Activated gamma-delta T cell treated with anti-CD3 and anti-CD28 coated beads, Interleukin-2, amount 50 U/mL, for 16 hours (primary cell): ENCODE measurements at regions not wholly inside any gene's neighbourhood (a gene's known extent, or its start where the extent isn't known, plus 50 kb on each side); places are given as distances from the start of the nearest gene placed in this dataset.

Experiments used
- DNase-seq: peaks from one replicate; pipeline ENCODE4 v3.0.0-alpha.2; 2020; ENCODE audit warnings: low read depth

- no peak for DNase-seq
Measured at GRCh38 chr1:244265507-244265906, 186.2 kb downstream of the ADSS2 start.

- DNase-seq, result no peak
Measured at GRCh38 chr1:244269169-244269568, 182.5 kb downstream of the ADSS2 start.

- no peak for DNase-seq
Measured at GRCh38 chr1:244271004-244271403, 180.7 kb downstream of the ADSS2 start.

- no peak for DNase-seq
Measured at GRCh38 chr1:244271691-244272308, 179.9 kb downstream of the ADSS2 start.

- peak; percentile 57 for DNase-seq
Measured at GRCh38 chr1:244272471-244273261, 179.0 kb downstream of the ADSS2 start.

GRCh38 chr1:244273262-244273844 is 178.4 kb downstream of the ADSS2 start:
- no peak for DNase-seq

- no peak for DNase-seq
Measured at GRCh38 chr1:244273845-244274619, 177.7 kb downstream of the ADSS2 start.

- no peak for DNase-seq
Measured at GRCh38 chr1:244276646-244277045, 175.1 kb downstream of the ADSS2 start.

GRCh38 chr1:244280201-244280600 is 171.5 kb downstream of the ADSS2 start:
- no peak for DNase-seq

- DNase-seq, result no peak
Measured at GRCh38 chr1:244280859-244281258, 170.8 kb downstream of the ADSS2 start.

- DNase-seq, result no peak
Measured at GRCh38 chr1:244283772-244284171, 167.9 kb downstream of the ADSS2 start.

- DNase-seq, result no peak
Measured at GRCh38 chr1:244284641-244285156, 167.0 kb downstream of the ADSS2 start.

GRCh38 chr1:244286341-244286740 is 165.4 kb downstream of the ADSS2 start:
- DNase-seq, result no peak

GRCh38 chr1:244287726-244288125 is 164.0 kb downstream of the ADSS2 start:
- DNase-seq, result no peak

- DNase-seq, result no peak
Measured at GRCh38 chr1:244288663-244289062, 163.0 kb downstream of the ADSS2 start.

- DNase-seq, result no peak
Measured at GRCh38 chr1:244289991-244290785, 161.5 kb downstream of the ADSS2 start.

GRCh38 chr1:244291236-244292201 is 160.2 kb downstream of the ADSS2 start:
- DNase-seq, result no peak

- DNase-seq, result no peak
Measured at GRCh38 chr1:244294599-244295224, 157.0 kb downstream of the ADSS2 start.

GRCh38 chr1:244296003-244296402 is 155.7 kb downstream of the ADSS2 start:
- no peak for DNase-seq

- no peak for DNase-seq
Measured at GRCh38 chr1:244296447-244296846, 155.3 kb downstream of the ADSS2 start.
